K562 (cell line): ENCODE measurements at regions not wholly inside any gene's neighbourhood (a gene's known extent, or its start where the extent isn't known, plus 50 kb on each side); places are given as distances from the start of the nearest gene placed in this dataset.

Source experiments
- CREM ChIP-seq: IDR thresholded peaks from 2 replicates; pipeline ENCODE4 v1.6.1; 2014; ENCODE audit warnings: antibody characterized with exemption, low read depth
- PTTG1 ChIP-seq: fragments of 450-650 bp; IDR thresholded peaks from 2 replicates; pipeline ENCODE4 v1.6.1; 2016; ENCODE audit warnings: low read depth, mild to moderate bottlenecking, missing genetic modification characterization, missing compliant biosample characterization
- PYGO2 ChIP-seq: fragments of 450-650 bp; IDR thresholded peaks from 2 replicates; pipeline ENCODE4 v1.6.1; 2016; ENCODE audit warnings: mild to moderate bottlenecking, missing genetic modification characterization, moderate library complexity, missing compliant biosample characterization
- RCOR1 ChIP-seq, 2 experiments: IDR thresholded peaks; 2 replicates each; pipeline ENCODE4 v1.6.1; 2012; ENCODE audit warnings: low read depth in 2 of 2, low read length in 2 of 2, borderline replicate concordance in 1 of 2, improper control_type of control experiment in 1 of 2
- REST ChIP-seq, 2 experiments: fragments of 450-650 bp; formaldehyde crosslinking in 1 of 2; IDR thresholded peaks; 2 replicates each; pipeline versions ENCODE4 v1.4.0 to v1.6.1; 2014 to 2020; ENCODE audit warnings: mild to moderate bottlenecking in 2 of 2, borderline replicate concordance in 1 of 2, low read depth in 1 of 2
- SFPQ ChIP-seq: fragments of 200-400 bp; formaldehyde crosslinking; IDR thresholded peaks from 2 replicates; pipeline ENCODE4 v1.6.1; 2017; ENCODE audit warnings: mild to moderate bottlenecking, low read depth, low read length, moderate library complexity
- SLC30A9 ChIP-seq: fragments of 250-450 bp; sonication (Bioruptor Pico); IDR thresholded peaks from 2 replicates; pipeline ENCODE4 v1.8.0; 2022; ENCODE audit warnings: mild to moderate bottlenecking, moderate library complexity
- ZNF41 ChIP-seq: fragments of 250-450 bp; sonication (Bioruptor Pico); conservative IDR thresholded peaks from 2 replicates; pipeline ENCODE4 v1.4.0; 2020; ENCODE audit warnings: mild to moderate bottlenecking
- ZNF695 ChIP-seq: fragments of 450-650 bp; formaldehyde crosslinking; IDR thresholded peaks from 2 replicates; pipeline ENCODE4 v1.4.0; 2020; ENCODE audit warnings: mild to moderate bottlenecking, moderate library complexity

GRCh38 chr1:4124631-4125145 is 224.6 kb upstream of the C1orf174 start (continued):
- TF ChIP-seq SFPQ (no peak), ZNF695 (CRISPR knock-in tag) (no peak), PYGO2 (tag) (no peak), SLC30A9 (CRISPR knock-in tag) (no peak), REST (IDR thresholded peaks at IDR 0.05; ENCODE audit: borderline replicate concordance) (no peak), REST (CRISPR knock-in tag; IDR thresholded peaks at IDR 0.05; ENCODE audit: low read depth) (no peak), PTTG1 (tag) (no peak), ZNF41 (no peak), CREM (no peak), RCOR1 (IDR thresholded peaks at IDR 0.05; ENCODE audit: borderline replicate concordance in 1 of 2, low read depth in 2 of 2, low read length in 2 of 2) (no peak)
